ENCODE measurements at regions not wholly inside any gene's neighbourhood (a gene's known extent, or its start where the extent isn't known, plus 50 kb on each side); places are given as distances from the start of the nearest gene placed in this dataset.

DNA sequence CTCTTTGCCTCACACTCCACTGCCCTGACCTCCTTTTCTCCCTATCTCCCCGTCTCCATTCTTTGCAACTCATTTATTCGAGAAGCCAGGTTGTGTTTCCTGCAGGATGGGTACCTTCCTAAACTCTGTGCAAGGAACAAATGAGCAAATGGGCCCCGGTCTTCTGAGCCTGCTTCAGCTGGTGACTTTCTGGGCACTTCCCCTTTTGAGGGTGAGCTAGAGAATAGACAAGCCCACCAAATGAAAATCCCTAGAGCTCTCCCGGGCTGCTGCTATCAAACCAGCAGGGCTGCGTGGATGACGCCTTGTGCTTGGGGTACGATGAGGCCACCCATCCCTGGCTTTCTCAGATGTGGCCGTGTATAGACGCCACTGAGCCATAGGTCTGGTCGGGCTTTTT is 91.0 kb upstream of the FOXA2 start:
- CTCF ChIA-PET, result no interaction called here

DNA sequence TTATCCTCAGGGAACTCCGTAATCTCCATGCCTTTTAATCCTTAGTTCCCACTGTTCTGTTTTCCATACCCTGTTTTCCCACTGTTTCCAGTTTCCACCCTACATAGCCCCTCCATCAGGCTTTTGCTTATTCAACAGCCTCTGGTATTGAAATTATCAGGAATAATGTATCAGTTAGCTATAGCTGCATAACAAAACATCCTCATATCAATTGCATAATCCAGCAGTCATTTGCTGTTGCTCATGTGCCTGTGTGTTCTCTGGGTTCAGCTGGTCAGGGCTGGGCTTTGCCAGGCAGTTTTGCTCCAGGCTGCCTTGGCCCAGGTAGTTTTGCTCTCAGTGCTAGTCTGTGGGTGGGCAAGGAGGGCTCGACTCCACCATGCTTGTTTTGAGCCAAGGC is 94.3 kb upstream of the FOXA2 start:
- no peak for DNase-seq
- ChIA-PET POLR2A (no interaction called here), CTCF (no interaction called here)
- H3K36me3 Mint-ChIP-seq (ENCODE audit: low read depth), result no peaks in the 10 kb centered on the region
- no peaks in the 10 kb centered on the region for H3K27me3 ChIP-seq (ENCODE audit: control insufficient read depth in 1 of 2, insufficient read depth in 2 of 2, low read length in 2 of 2)
- intact Hi-C loops (cut with DNase I, micrococcal nuclease), result no loop called here
- no peak overlapping the region for H3K27ac Mint-ChIP-seq
- no peaks in the 10 kb centered on the region for H3K36me3 ChIP-seq (ENCODE audit: insufficient read depth, low read length)
- no peak overlapping the region for H3K4me3 Mint-ChIP-seq
- peaks cover 8% of the 10 kb centered on the region for H3K27me3 Mint-ChIP-seq
- H3K4me1 Mint-ChIP-seq (ENCODE audit: low read depth), result no peaks in the 10 kb centered on the region
- peaks cover 2% of the 10 kb centered on the region for H3K9me3 Mint-ChIP-seq
- H3K4me1 ChIP-seq (ENCODE audit: insufficient read depth, low read length), result no peaks in the 10 kb centered on the region
- TF ChIP-seq, protein P1, sequence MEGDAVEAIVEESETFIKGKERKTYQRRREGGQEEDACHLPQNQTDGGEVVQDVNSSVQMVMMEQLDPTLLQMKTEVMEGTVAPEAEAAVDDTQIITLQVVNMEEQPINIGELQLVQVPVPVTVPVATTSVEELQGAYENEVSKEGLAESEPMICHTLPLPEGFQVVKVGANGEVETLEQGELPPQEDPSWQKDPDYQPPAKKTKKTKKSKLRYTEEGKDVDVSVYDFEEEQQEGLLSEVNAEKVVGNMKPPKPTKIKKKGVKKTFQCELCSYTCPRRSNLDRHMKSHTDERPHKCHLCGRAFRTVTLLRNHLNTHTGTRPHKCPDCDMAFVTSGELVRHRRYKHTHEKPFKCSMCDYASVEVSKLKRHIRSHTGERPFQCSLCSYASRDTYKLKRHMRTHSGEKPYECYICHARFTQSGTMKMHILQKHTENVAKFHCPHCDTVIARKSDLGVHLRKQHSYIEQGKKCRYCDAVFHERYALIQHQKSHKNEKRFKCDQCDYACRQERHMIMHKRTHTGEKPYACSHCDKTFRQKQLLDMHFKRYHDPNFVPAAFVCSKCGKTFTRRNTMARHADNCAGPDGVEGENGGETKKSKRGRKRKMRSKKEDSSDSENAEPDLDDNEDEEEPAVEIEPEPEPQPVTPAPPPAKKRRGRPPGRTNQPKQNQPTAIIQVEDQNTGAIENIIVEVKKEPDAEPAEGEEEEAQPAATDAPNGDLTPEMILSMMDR (IDR thresholded peaks at IDR 0.05), result no peak
- peaks cover 0 to 20% of the 10 kb centered on the region in 2 experiments for H3K9me3 ChIP-seq (ENCODE audit: control insufficient read depth in 1 of 2, insufficient read depth in 1 of 2, low read length in 2 of 2)
- H3K27ac ChIP-seq (ENCODE audit: low read depth in 1 of 2, low read length in 2 of 2), result no peak overlapping the region
- ATAC-seq (ENCODE audit: poor library complexity), result no peak
- no peak overlapping the region for H3K4me3 ChIP-seq (ENCODE audit: low read length)

More for the DNA sequence above, 91.0 kb upstream of the FOXA2 start:
- no peaks in the 10 kb centered on the region for H3K36me3 ChIP-seq (ENCODE audit: insufficient read depth, low read length)
- Mint-ChIP-seq H3K4me1 (ENCODE audit: low read depth) (no peaks in the 10 kb centered on the region), H3K27ac (no peak overlapping the region), H3K4me3 (no peak overlapping the region), H3K9me3 (peaks cover 8% of the 10 kb centered on the region), H3K36me3 (ENCODE audit: low read depth) (no peaks in the 10 kb centered on the region), H3K27me3 (peaks cover 8% of the 10 kb centered on the region)
- TF ChIP-seq, protein P1 (IDR thresholded peaks at IDR 0.05), result no peak
- ATAC-seq (ENCODE audit: poor library complexity) (no peak), DNase-seq (no peak)
- H3K9me3 ChIP-seq (ENCODE audit: control insufficient read depth in 1 of 2, insufficient read depth in 1 of 2, low read length in 2 of 2), result peaks cover 0 to 20% of the 10 kb centered on the region in 2 experiments
- no peak overlapping the region for H3K27ac ChIP-seq (ENCODE audit: low read depth in 1 of 2, low read length in 2 of 2)
- POLR2A ChIA-PET, result no interaction called here
- intact Hi-C loops (cut with DNase I, micrococcal nuclease), result no loop called here
- no peaks in the 10 kb centered on the region for H3K27me3 ChIP-seq (ENCODE audit: control insufficient read depth in 1 of 2, insufficient read depth in 2 of 2, low read length in 2 of 2)
- no peak overlapping the region for H3K4me3 ChIP-seq (ENCODE audit: low read length)
- H3K4me1 ChIP-seq (ENCODE audit: insufficient read depth, low read length), result no peaks in the 10 kb centered on the region

DNA sequence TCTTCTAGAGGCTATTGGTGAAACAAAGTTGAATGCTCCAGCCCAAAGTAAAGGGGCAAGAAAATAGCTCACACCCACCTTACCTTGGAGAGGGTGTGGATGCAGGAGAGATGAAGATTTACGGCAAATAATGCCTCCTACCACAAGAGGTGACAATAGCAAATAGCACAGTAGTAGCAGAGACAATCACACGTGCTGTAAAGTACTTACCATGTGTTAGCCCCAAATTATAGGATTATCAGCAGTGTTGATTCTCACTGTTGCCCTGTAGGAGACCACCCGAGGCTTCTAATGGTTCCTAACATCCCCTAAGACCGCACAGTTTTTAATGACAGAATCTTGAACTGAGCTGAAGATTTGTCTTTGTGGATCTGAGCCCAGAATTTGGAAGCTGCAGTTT is 94.8 kb upstream of the FOXA2 start:
- Histone ChIP-seq H3K9me3 (ENCODE audit: control insufficient read depth in 1 of 2, insufficient read depth in 1 of 2, low read length in 2 of 2) (peaks cover 0 to 24% of the 10 kb centered on the region in 2 experiments), H3K36me3 (ENCODE audit: insufficient read depth, low read length) (no peaks in the 10 kb centered on the region), H3K4me1 (ENCODE audit: insufficient read depth, low read length) (peaks cover 2% of the 10 kb centered on the region), H3K27ac (ENCODE audit: low read depth in 1 of 2, low read length in 2 of 2) (no peak overlapping the region), H3K27me3 (ENCODE audit: control insufficient read depth in 1 of 2, insufficient read depth in 2 of 2, low read length in 2 of 2) (no peaks in the 10 kb centered on the region), H3K4me3 (ENCODE audit: low read length) (no peak overlapping the region)
- no peaks in the 10 kb centered on the region for H3K4me1 Mint-ChIP-seq (ENCODE audit: low read depth)
- ChIA-PET CTCF (no interaction called here), POLR2A (no interaction called here)
- no peak overlapping the region for H3K4me3 Mint-ChIP-seq
- DNase-seq (no peak), ATAC-seq (ENCODE audit: poor library complexity) (no peak)
- no peaks in the 10 kb centered on the region for H3K36me3 Mint-ChIP-seq (ENCODE audit: low read depth)
- H3K27ac Mint-ChIP-seq, result no peak overlapping the region
- H3K9me3 Mint-ChIP-seq, result peaks cover 2% of the 10 kb centered on the region
- peaks cover 8% of the 10 kb centered on the region for H3K27me3 Mint-ChIP-seq
- intact Hi-C loops (cut with DNase I, micrococcal nuclease), result no loop called here
- TF ChIP-seq, protein P1 (IDR thresholded peaks at IDR 0.05), result no peak

Data from CD4-positive, alpha-beta T cell (primary cell).